Smooth muscle cell (in vitro differentiated cells): ENCODE measurements at regions not wholly inside any gene's neighbourhood (a gene's known extent, or its start where the extent isn't known, plus 50 kb on each side); places are given as distances from the start of the nearest gene placed in this dataset.

Source experiments
- DNase-seq: peaks from one replicate; lab custom pipeline; 2025; ENCODE audit not compliant: unreplicated experiment; lab: John Stamatoyannopoulos, UW
- H2AFZ ChIP-seq: fragments of 200-600 bp; sonication (generic); 2 replicates; pipeline ENCODE4 v1.6.0; 2016; ENCODE audit warnings: antibody characterized with exemption, low read depth, mild to moderate bottlenecking
- H3F3A ChIP-seq: fragments of 200-600 bp; sonication (generic); 2 replicates; pipeline ENCODE4 v1.6.0; 2017; ENCODE audit warnings: antibody characterized with exemption, low read depth
- H3K27ac ChIP-seq: fragments of 200-600 bp; sonication (generic); 2 replicates; pipeline ENCODE4 v1.5.1; 2016; ENCODE audit warnings: low read depth, mild to moderate bottlenecking
- H3K27me3 ChIP-seq: fragments of 200-600 bp; sonication (generic); 2 replicates; pipeline ENCODE4 v1.6.1; 2016; ENCODE audit warnings: low read depth, mild to moderate bottlenecking
- H3K36me3 ChIP-seq: fragments of 200-600 bp; sonication (generic); 2 replicates; pipeline ENCODE4 v1.5.1; 2016; ENCODE audit warnings: low read depth
- H3K4me1 ChIP-seq: fragments of 200-600 bp; sonication (generic); 2 replicates; pipeline ENCODE4 v1.5.1; 2016; ENCODE audit warnings: low read depth
- H3K4me2 ChIP-seq: fragments of 200-600 bp; sonication (generic); 2 replicates; pipeline ENCODE4 v1.6.0; 2016; ENCODE audit warnings: mild to moderate bottlenecking
- H3K4me3 ChIP-seq: fragments of 200-600 bp; sonication (generic); 2 replicates; pipeline ENCODE4 v1.5.1; 2016; ENCODE audit warnings: mild to moderate bottlenecking
- H3K79me2 ChIP-seq: fragments of 200-600 bp; sonication (generic); 2 replicates; pipeline ENCODE4 v1.6.0; 2016; ENCODE audit warnings: low read depth, mild to moderate bottlenecking
- H3K9ac ChIP-seq: fragments of 200-600 bp; sonication (generic); 2 replicates; pipeline ENCODE4 v1.6.0; 2016; ENCODE audit warnings: low read depth
- H3K9me3 ChIP-seq: fragments of 200-600 bp; sonication (generic); replicated peaks from 2 replicates; pipeline ENCODE4 v1.5.1; 2016; ENCODE audit warnings: low read depth
- H4K20me1 ChIP-seq: fragments of 200-600 bp; sonication (generic); 2 replicates; pipeline ENCODE4 v1.6.0; 2016; ENCODE audit warnings: low read depth
- CTCF ChIP-seq: fragments of 200-600 bp; sonication (generic); IDR thresholded peaks from 2 replicates; pipeline ENCODE4 v1.5.1; 2017; ENCODE audit warnings: borderline replicate concordance, mild to moderate bottlenecking, antibody characterized with exemption; ENCODE audit not compliant: insufficient read depth, poor library complexity, severe bottlenecking
- WGBS: methylation state at CpG from one replicate; pipeline ENCODE4 v1.1.7; 2016; ENCODE audit warnings: low lambda C conversion rate; 5-methylcytosine and 5-hydroxymethylcytosine counted together

GRCh38 chr12:86743875-86744536 lies 487.8 kb upstream of the MGAT4C start:
- WGBS, result 85% methylated on average over 5 of the region's 5 CpGs
- no peak for DNase-seq
- Histone ChIP-seq H3K4me2 (no peak overlapping the region), H3K27me3 (no peaks in the 10 kb centered on the region), H3K9ac (no peak overlapping the region), H3K4me1 (no peaks in the 10 kb centered on the region), H3K4me3 (no peak overlapping the region), H2AFZ (no peak overlapping the region), H3K9me3 (no peaks in the 10 kb centered on the region), H3F3A (no peaks in the 10 kb centered on the region), H3K36me3 (no peaks in the 10 kb centered on the region), H3K27ac (no peak overlapping the region), H3K79me2 (no peaks in the 10 kb centered on the region), H4K20me1 (no peaks in the 10 kb centered on the region)
- TF ChIP-seq CTCF, result no peak

GRCh38 chr12:86741531-86741930 lies 485.3 kb upstream of the MGAT4C start:
- 82% methylated on average over 1 of the region's 1 CpG for WGBS
- H3K9me3 ChIP-seq, result no peaks in the 10 kb centered on the region

GRCh38 chr12:86735851-86736250 lies 479.7 kb upstream of the MGAT4C start:
- H3K4me1 ChIP-seq, result no peaks in the 10 kb centered on the region
- H3K79me2 ChIP-seq, result no peaks in the 10 kb centered on the region
- no peaks in the 10 kb centered on the region for H3K36me3 ChIP-seq
- H3K4me2 ChIP-seq, result no peak overlapping the region
- H3K27ac ChIP-seq, result no peak overlapping the region
- H3K27me3 ChIP-seq, result no peaks in the 10 kb centered on the region
- H3K9ac ChIP-seq, result no peak overlapping the region
- H3K4me3 ChIP-seq, result no peak overlapping the region
- DNase-seq, result no peak
- no peak overlapping the region for H2AFZ ChIP-seq
- TF ChIP-seq CTCF, result no peak
- no peaks in the 10 kb centered on the region for H4K20me1 ChIP-seq
- H3F3A ChIP-seq, result no peaks in the 10 kb centered on the region
- no peaks in the 10 kb centered on the region for H3K9me3 ChIP-seq

More at GRCh38 chr12:86741531-86741930, 485.3 kb upstream of the MGAT4C start:
- Histone ChIP-seq H3K4me2 (no peak overlapping the region), H3F3A (no peaks in the 10 kb centered on the region), H3K27ac (no peak overlapping the region), H3K27me3 (no peaks in the 10 kb centered on the region), H3K9ac (no peak overlapping the region), H4K20me1 (no peaks in the 10 kb centered on the region), H3K79me2 (no peaks in the 10 kb centered on the region), H2AFZ (no peak overlapping the region), H3K4me1 (no peaks in the 10 kb centered on the region), H3K36me3 (no peaks in the 10 kb centered on the region), H3K4me3 (no peak overlapping the region)
- TF ChIP-seq CTCF, result no peak
- DNase-seq, result no peak

- WGBS, result 95% methylated on average over 4 of the region's 4 CpGs
- Histone ChIP-seq H4K20me1 (no peaks in the 10 kb centered on the region), H3K4me1 (no peaks in the 10 kb centered on the region), H3K4me2 (no peak overlapping the region), H2AFZ (no peak overlapping the region), H3K79me2 (no peaks in the 10 kb centered on the region), H3K9ac (no peak overlapping the region), H3F3A (no peaks in the 10 kb centered on the region), H3K27me3 (no peaks in the 10 kb centered on the region), H3K27ac (no peak overlapping the region), H3K9me3 (no peaks in the 10 kb centered on the region), H3K4me3 (no peak overlapping the region), H3K36me3 (no peaks in the 10 kb centered on the region)
- TF ChIP-seq CTCF, result no peak
- no peak for DNase-seq
Measured at GRCh38 chr12:86735072-86735471, 478.9 kb upstream of the MGAT4C start.
